Middle frontal gyrus (tissue), 1 donor: ENCODE measurements at regions not wholly inside any gene's neighbourhood (a gene's known extent, or its start where the extent isn't known, plus 50 kb on each side); places are given as distances from the start of the nearest gene placed in this dataset.

Source experiments
- DNase-seq: peaks from one replicate; pipeline ENCODE4 v3.0.0-alpha.2; 2015; ENCODE audit warnings: low spot score; ENCODE audit errors: extremely low spot score

DNA sequence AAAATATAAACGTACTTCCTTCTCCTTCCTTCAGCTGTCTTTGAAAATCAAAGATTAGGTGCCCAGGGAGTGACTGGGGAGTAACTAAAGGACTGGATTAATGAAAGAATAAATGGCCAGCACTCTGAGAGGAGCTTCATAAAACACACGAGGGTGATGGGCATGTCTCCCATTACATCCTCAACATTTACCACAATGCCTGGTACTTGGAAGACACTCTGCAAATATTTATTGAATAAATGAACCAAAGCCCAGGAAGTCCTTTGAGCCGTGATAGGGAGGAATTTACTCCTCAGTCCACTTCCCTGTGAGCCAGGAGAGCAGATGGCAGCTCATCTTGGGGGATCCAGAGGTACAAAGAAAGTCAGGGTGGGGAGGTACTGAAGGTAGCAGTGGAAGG is 96.3 kb downstream of the RAB11FIP2 start:
- DNase-seq = no peak
